OCI-LY3 (cell line): ENCODE measurements at regions not wholly inside any gene's neighbourhood (a gene's known extent, or its start where the extent isn't known, plus 50 kb on each side); places are given as distances from the start of the nearest gene placed in this dataset.

Experiments used
- H2AFZ ChIP-seq: fragments of 200-600, 300-600 bp; shearing (Covaris generic); 2 replicates; pipeline ENCODE4 v1.6.0; 2014; ENCODE audit warnings: antibody characterized with exemption, low read depth, low read length
- H3K27ac ChIP-seq: fragments of 200-600, 300-600 bp; sonication (generic); 2 replicates; pipeline ENCODE4 v1.5.1; 2014; ENCODE audit warnings: mild to moderate bottlenecking, low read length, moderate library complexity, mixed read lengths
- H3K27me3 ChIP-seq: fragments of 200-600, 300-600 bp; sonication (generic); 2 replicates; pipeline ENCODE4 v1.6.1; 2014; ENCODE audit warnings: low read depth, low read length, mixed read lengths
- H3K36me3 ChIP-seq: fragments of 200-600, 300-600 bp; sonication (generic); replicated peaks from 2 replicates; pipeline ENCODE3; 2014; ENCODE audit warnings: low read depth, low read length, mixed read lengths
- H3K4me1 ChIP-seq: fragments of 300-600, 200-600 bp; sonication (generic); 2 replicates; pipeline ENCODE4 v1.6.1; 2014; ENCODE audit warnings: low read length, mixed read lengths
- H3K4me2 ChIP-seq: fragments of 200-600, 300-600 bp; sonication (generic); 2 replicates; pipeline ENCODE4 v1.6.1; 2014; ENCODE audit warnings: low read length, mixed read lengths
- H3K4me3 ChIP-seq: fragments of 300-600, 200-600 bp; sonication (generic); 2 replicates; pipeline ENCODE4 v1.5.1; 2014; ENCODE audit warnings: antibody characterized with exemption, mild to moderate bottlenecking, low read length, moderate library complexity
- H3K79me2 ChIP-seq: fragments of 300-600, 200-600 bp; shearing (Covaris generic); 2 replicates; pipeline ENCODE4 v1.6.1; 2014; ENCODE audit warnings: mild to moderate bottlenecking, low read length, mixed read lengths
- H3K9ac ChIP-seq: fragments of 300-600, 200-600 bp; shearing (Covaris generic); 2 replicates; pipeline ENCODE4 v1.6.0; 2014; ENCODE audit warnings: mild to moderate bottlenecking, low read length, moderate library complexity
- H3K9me3 ChIP-seq: fragments of 200-600, 300-600 bp; shearing (Covaris generic); 2 replicates; pipeline ENCODE4 v1.6.1; 2014; ENCODE audit warnings: low read length, mixed read lengths; ENCODE audit not compliant: insufficient read depth
- H4K20me1 ChIP-seq: fragments of 200-600, 300-600 bp; sonication (generic); 2 replicates; pipeline ENCODE4 v1.6.1; 2016; ENCODE audit warnings: low read length, mixed read lengths; ENCODE audit not compliant: insufficient read depth
- EZH2phosphoT487 ChIP-seq: fragments of 200-600 bp; shearing (Covaris generic); IDR thresholded peaks from 2 replicates; pipeline ENCODE4 v1.6.1; 2018; ENCODE audit warnings: antibody characterized with exemption, mixed run types, low read depth
- TF ChIP-seq, protein P1 (sequence below): fragments of 200-600, 300-600 bp; sonication (generic); IDR thresholded peaks from 2 replicates; pipeline ENCODE4 v1.5.1; 2014; ENCODE audit warnings: antibody characterized with exemption, low read length, low read depth

DNA sequence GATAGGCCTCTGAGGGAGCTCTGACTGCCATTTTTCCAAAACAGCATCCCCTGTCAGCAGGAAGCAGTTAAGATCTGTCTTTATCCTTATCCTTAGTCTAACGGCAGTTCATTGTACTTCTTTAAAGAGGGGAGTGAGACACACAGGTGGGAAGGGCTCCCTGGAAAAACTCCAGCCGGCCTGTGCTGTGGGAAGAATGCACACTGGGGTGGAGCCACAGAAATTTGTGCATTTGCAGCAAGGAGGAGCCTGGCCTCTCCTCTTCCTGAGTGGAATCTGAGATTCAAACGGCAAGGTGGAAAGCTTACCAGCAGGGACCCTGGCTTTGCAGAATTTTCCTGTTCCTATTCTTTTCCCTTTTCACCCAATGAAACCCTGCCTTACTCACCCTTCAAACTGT, 1209.4 kb downstream of the ROBO2 start:
- no peaks in the 10 kb centered on the region for H3K4me1 ChIP-seq

GRCh38 chr3:78253860-78254259, 1214.0 kb downstream of the ROBO2 start:
- Histone ChIP-seq H3K27ac (no peak overlapping the region), H4K20me1 (no peaks in the 10 kb centered on the region), H2AFZ (no peak overlapping the region), H3K27me3 (no peaks in the 10 kb centered on the region), H3K79me2 (no peaks in the 10 kb centered on the region), H3K4me3 (no peak overlapping the region), H3K9ac (no peak overlapping the region), H3K4me1 (no peaks in the 10 kb centered on the region), H3K36me3 (no peaks in the 10 kb centered on the region), H3K4me2 (no peak overlapping the region), H3K9me3 (no peaks in the 10 kb centered on the region)
- TF ChIP-seq EZH2phosphoT487: no peak
- TF ChIP-seq, protein P1, sequence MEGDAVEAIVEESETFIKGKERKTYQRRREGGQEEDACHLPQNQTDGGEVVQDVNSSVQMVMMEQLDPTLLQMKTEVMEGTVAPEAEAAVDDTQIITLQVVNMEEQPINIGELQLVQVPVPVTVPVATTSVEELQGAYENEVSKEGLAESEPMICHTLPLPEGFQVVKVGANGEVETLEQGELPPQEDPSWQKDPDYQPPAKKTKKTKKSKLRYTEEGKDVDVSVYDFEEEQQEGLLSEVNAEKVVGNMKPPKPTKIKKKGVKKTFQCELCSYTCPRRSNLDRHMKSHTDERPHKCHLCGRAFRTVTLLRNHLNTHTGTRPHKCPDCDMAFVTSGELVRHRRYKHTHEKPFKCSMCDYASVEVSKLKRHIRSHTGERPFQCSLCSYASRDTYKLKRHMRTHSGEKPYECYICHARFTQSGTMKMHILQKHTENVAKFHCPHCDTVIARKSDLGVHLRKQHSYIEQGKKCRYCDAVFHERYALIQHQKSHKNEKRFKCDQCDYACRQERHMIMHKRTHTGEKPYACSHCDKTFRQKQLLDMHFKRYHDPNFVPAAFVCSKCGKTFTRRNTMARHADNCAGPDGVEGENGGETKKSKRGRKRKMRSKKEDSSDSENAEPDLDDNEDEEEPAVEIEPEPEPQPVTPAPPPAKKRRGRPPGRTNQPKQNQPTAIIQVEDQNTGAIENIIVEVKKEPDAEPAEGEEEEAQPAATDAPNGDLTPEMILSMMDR: no peak

More for the DNA sequence above, 1209.4 kb downstream of the ROBO2 start:
- Histone ChIP-seq H4K20me1 (no peaks in the 10 kb centered on the region), H3K79me2 (no peaks in the 10 kb centered on the region), H2AFZ (no peak overlapping the region), H3K4me3 (no peak overlapping the region), H3K27me3 (no peaks in the 10 kb centered on the region), H3K36me3 (peaks cover 12% of the 10 kb centered on the region), H3K27ac (no peak overlapping the region), H3K9ac (no peak overlapping the region), H3K4me2 (no peak overlapping the region), H3K9me3 (peaks cover 25% of the 10 kb centered on the region)
- TF ChIP-seq EZH2phosphoT487: no peak
- TF ChIP-seq, protein P1: no peak

DNA sequence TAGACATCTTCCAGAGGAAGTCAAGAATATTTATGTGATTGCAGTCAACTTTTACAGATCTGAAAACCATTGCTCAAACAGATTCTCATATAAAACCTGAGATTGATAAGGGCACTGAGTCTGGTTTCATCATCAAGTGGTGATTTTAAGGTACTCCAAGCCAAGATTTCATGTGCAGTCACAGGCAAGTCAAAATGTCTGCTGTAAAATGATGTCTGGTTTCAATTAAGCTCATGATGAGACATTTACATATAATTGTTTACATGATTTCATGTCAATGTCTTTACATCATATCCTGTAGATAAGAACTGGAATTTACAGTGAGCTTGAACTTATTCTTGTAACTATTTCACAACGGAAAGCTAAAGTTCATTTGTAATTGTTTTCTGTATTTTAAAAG, 1215.5 kb downstream of the ROBO2 start:
- no peak overlapping the region for H3K4me3 ChIP-seq
- H2AFZ ChIP-seq: no peak overlapping the region
- TF ChIP-seq, protein P1: no peak
- no peak for TF ChIP-seq EZH2phosphoT487
- H3K9ac ChIP-seq: no peak overlapping the region
- no peaks in the 10 kb centered on the region for H3K4me1 ChIP-seq
- H3K79me2 ChIP-seq: no peaks in the 10 kb centered on the region
- no peak overlapping the region for H3K27ac ChIP-seq
- H3K27me3 ChIP-seq: no peaks in the 10 kb centered on the region
- no peak overlapping the region for H3K4me2 ChIP-seq
- H3K36me3 ChIP-seq: no peaks in the 10 kb centered on the region
- no peaks in the 10 kb centered on the region for H4K20me1 ChIP-seq
- H3K9me3 ChIP-seq: no peaks in the 10 kb centered on the region

DNA sequence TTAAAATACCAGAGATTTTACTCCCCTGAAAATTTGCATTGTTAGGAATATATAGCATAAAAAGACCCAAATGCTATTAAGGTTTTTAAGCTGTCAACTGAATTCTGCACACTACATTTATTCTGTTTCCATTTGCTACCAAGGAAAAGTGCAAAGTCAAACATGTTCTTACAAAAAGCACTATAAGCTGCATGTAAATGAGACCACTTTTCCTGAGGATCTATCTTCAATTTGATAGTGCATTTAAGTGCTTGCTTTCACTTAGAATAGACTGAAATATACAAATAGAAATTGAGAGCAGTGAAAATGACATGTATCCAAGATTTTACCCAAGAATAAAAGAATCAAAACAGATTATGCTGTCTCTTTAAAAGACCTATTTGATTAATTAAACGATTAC, 1216.2 kb downstream of the ROBO2 start:
- no peak overlapping the region for H3K27ac ChIP-seq
- H3K36me3 ChIP-seq: no peaks in the 10 kb centered on the region
- H3K4me3 ChIP-seq: no peak overlapping the region
- H3K4me2 ChIP-seq: no peak overlapping the region
- no peaks in the 10 kb centered on the region for H4K20me1 ChIP-seq
- no peaks in the 10 kb centered on the region for H3K9me3 ChIP-seq
- no peaks in the 10 kb centered on the region for H3K27me3 ChIP-seq
- H2AFZ ChIP-seq: no peak overlapping the region
- H3K79me2 ChIP-seq: no peaks in the 10 kb centered on the region
- no peak overlapping the region for H3K9ac ChIP-seq
- H3K4me1 ChIP-seq: no peaks in the 10 kb centered on the region
- no peak for TF ChIP-seq EZH2phosphoT487
- TF ChIP-seq, protein P1: no peak
